ENCODE measurements at regions not wholly inside any gene's neighbourhood (a gene's known extent, or its start where the extent isn't known, plus 50 kb on each side); places are given as distances from the start of the nearest gene placed in this dataset.

DNA sequence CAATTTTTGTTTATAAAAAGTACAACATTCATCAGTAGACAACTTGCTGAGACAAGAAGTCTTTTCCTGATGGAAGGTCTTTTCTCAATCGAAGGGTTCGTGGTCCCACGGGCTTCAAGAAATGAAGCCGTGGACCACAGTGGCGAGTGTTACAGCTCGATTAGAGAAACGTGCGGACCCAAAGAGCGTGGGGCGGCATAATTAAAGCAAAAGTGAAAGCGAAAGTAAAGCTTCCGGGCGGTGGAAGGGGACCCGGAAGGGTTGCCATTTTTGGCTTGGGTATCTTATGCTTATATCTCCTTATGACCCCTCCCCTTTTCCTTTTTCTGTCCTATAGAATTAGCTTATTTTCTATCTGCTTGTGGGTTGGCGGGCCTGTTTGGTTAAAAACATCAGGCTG lies 2309.4 kb upstream of the ACO1 start:
- TF ChIP-seq, protein P1, sequence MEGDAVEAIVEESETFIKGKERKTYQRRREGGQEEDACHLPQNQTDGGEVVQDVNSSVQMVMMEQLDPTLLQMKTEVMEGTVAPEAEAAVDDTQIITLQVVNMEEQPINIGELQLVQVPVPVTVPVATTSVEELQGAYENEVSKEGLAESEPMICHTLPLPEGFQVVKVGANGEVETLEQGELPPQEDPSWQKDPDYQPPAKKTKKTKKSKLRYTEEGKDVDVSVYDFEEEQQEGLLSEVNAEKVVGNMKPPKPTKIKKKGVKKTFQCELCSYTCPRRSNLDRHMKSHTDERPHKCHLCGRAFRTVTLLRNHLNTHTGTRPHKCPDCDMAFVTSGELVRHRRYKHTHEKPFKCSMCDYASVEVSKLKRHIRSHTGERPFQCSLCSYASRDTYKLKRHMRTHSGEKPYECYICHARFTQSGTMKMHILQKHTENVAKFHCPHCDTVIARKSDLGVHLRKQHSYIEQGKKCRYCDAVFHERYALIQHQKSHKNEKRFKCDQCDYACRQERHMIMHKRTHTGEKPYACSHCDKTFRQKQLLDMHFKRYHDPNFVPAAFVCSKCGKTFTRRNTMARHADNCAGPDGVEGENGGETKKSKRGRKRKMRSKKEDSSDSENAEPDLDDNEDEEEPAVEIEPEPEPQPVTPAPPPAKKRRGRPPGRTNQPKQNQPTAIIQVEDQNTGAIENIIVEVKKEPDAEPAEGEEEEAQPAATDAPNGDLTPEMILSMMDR (conservative IDR thresholded peaks at IDR 0.05), result no peak
- no peak for TF ChIP-seq EZH2 (IDR thresholded peaks at IDR 0.05; ENCODE audit: low read depth)

All from PC-9 (cell line).